GM13976 (cell line): ENCODE measurements at regions not wholly inside any gene's neighbourhood (a gene's known extent, or its start where the extent isn't known, plus 50 kb on each side); places are given as distances from the start of the nearest gene placed in this dataset.

Source experiments
- DNase-seq: peaks from one replicate; pipeline ENCODE4 v3.0.0; 2012; ENCODE audit warnings: low spot score
- CTCF ChIP-seq: IDR thresholded peaks from 2 replicates; pipeline ENCODE4 v1.5.1; 2012; ENCODE audit warnings: borderline replicate concordance, mild to moderate bottlenecking; ENCODE audit not compliant: insufficient read depth; ENCODE audit errors: extremely low read depth, missing control alignments, control extremely low read depth
- in situ Hi-C: fragments of 300-500 bp; cut with MboI; formaldehyde crosslinking; loops from one replicate; pipeline ENCODE4 v1.12.0; 2022; ENCODE audit warnings: low sequenced_read_pairs, mixed read lengths, inconsistent platforms; ENCODE audit not compliant: unreplicated experiment

- no peak for DNase-seq
- in situ Hi-C loops: no loop called here
- no peak for TF ChIP-seq CTCF
These were observed 83.2 kb upstream of the RAP2B start for GRCh38 chr3:153078826-153079225.

GRCh38 chr3:153079386-153079785 is 82.6 kb upstream of the RAP2B start:
- in situ Hi-C loops: no loop called here
- no peak for DNase-seq
- TF ChIP-seq CTCF: no peak

DNA sequence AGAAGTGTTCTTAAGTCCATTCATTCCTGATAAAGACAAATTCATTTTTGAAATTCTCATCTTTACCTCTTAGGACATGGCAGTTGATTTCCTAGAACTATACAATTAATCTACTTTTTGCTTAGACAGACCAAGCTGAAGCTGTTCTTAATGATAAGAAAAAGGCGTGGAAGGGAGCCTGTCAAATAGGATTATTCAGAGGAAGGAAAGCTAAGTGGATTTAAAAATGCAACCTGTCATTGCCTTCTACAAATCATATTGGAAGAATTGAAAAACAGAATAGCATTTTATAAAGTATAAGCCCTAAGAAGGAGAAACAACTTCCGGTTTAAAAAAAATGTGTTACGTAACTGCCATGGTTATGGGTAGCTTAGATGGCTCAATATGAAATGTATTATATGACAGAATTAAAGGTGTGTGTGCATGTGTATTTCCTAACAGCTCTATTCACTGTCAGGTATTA is 81.2 kb upstream of the RAP2B start:
- in situ Hi-C loops: no loop called here
- TF ChIP-seq CTCF: no peak
- DNase-seq: no peak

DNA sequence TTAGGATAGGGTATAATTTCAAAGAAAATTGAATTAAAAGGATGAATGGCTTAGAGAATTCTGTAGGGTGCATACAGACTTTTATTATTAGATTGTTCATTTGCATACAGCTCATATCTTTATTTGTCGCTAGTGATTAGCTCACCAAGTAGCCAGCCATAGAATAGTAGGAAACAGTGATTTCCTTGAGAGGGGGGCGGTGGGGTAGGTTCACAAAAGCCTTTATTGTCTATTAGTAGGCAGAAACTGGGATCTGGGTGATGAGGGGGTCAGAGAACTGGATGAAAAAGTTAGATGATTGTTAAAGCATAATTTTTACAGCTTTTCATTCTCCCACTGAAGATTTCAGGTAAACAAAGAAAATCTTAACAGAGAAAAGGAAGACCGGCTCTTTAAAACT is 77.6 kb upstream of the RAP2B start:
- no peak for TF ChIP-seq CTCF
- in situ Hi-C loops: no loop called here

DNA sequence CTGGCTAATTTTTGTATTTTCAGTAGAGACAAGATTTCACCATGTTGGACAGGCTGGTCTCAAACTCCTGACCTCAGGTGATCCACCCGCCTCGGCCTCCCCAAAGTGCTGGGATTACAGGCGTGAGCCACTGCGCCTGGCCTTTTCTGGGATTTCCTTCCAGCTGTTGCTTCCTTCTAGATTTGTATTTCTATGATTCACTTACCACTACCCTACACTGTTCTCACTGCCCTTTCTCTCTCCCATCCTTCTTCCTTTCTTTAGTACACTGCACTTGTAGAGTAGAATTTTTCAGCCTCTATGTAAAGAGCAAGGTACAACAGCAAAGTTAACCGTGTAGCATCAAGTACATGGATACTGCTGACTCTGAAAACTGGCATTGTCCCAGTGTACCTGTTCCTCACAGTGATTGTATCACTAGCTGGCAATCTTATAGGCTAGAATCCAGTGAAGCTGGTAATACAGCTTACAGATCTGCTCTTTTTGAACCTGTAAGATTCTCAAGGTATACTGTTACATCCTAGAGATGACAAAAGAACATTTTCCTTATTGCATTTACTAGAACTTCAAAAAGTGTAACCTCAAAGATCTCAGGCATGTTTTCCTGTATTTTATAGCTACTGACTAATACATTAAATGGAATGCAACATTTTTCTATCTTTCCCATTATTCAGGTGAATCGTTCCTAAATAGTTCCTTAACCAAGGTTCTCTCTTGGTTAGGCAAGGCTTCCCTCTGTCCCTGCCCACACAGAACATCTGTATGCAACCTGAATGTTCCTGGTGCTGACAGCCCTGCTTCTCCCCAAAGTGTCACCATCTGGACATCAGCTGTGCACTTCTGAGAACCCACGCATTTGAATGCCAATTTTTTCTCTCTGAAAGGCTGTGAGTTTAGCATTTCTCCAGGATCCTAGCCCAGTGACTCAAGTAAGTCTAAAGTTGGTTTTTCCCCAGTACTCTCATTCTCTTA is 74.1 kb upstream of the RAP2B start:
- TF ChIP-seq CTCF: no peak
- in situ Hi-C loops: no loop called here
- DNase-seq: no peak

More for the DNA sequence above, 77.6 kb upstream of the RAP2B start:
- no peak for DNase-seq

GRCh38 chr3:153089620-153090019 is 72.4 kb upstream of the RAP2B start:
- DNase-seq: no peak
- in situ Hi-C loops: no loop called here
- no peak for TF ChIP-seq CTCF
